NT2/D1 (cell line): ENCODE measurements at regions not wholly inside any gene's neighbourhood (a gene's known extent, or its start where the extent isn't known, plus 50 kb on each side); places are given as distances from the start of the nearest gene placed in this dataset.

Source experiments
- SUZ12 ChIP-seq: IDR thresholded peaks from 2 replicates; pipeline ENCODE4 v1.6.1; 2011; ENCODE audit not compliant: insufficient read length, insufficient read depth; ENCODE audit errors: extremely low read depth
- YY1 ChIP-seq: IDR thresholded peaks from 2 replicates; pipeline ENCODE4 v1.6.1; 2011; ENCODE audit not compliant: insufficient read length, insufficient read depth

- TF ChIP-seq YY1 = no peak
- TF ChIP-seq SUZ12 = no peak
Observed at GRCh38 chr4:189147005-189147929, 793.4 kb upstream of the FRG1 start.
